ENCODE measurements at regions not wholly inside any gene's neighbourhood (a gene's known extent, or its start where the extent isn't known, plus 50 kb on each side); places are given as distances from the start of the nearest gene placed in this dataset.
"Not testable (repeated sequence)": the region's sequence is repeated elsewhere in the genome, so short reads cannot be mapped to it uniquely, and the experiment has no call there.

DNA sequence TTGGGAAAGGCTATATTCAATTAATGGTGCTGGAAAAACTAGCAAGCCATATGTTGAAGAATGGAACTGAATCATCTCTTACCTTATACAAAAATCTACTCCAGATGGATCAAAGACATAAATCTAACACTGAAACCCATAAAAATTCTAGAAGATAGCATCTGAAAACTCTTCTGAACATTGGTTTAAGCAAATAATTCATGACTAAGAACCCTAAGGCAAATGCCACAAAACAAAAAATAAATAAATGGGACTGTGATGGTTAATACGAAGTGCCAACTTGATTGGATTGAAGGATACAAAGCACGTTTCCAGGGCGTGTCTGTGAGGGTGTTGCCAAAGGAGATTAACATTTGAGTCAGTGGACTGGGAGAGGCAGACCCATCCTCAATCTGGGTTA is 1130.0 kb downstream of the DNAJB9 start:
- H3K27ac ChIP-seq (ENCODE audit: insufficient read depth, low read length): no peak overlapping the region
- H3K27me3 ChIP-seq (ENCODE audit: control insufficient read depth, insufficient read depth, low read length): no peaks in the 10 kb centered on the region
- no peaks in the 10 kb centered on the region for H3K9me3 ChIP-seq (ENCODE audit: control insufficient read depth, insufficient read depth, low read depth, low read length)
- no peak overlapping the region for H2AFZ ChIP-seq (ENCODE audit: low read length)
- H3K4me2 ChIP-seq (ENCODE audit: extremely low read depth, insufficient read depth, low read length): no peak overlapping the region
- H3K36me3 ChIP-seq (ENCODE audit: control insufficient read depth, insufficient read depth, low read length): no peaks in the 10 kb centered on the region
- DNase-seq (ENCODE audit: low read depth in 2 of 2): no peak
- no peak overlapping the region for H3K9ac ChIP-seq (ENCODE audit: insufficient read depth, low read length)
- H3K4me1 ChIP-seq (ENCODE audit: control insufficient read depth, extremely low read depth, insufficient read depth, low read length): no peaks in the 10 kb centered on the region
- no peak for TF ChIP-seq EZH2 (IDR thresholded peaks at IDR 0.05; ENCODE audit: low read length, missing control alignments)
- TF ChIP-seq, protein P1, sequence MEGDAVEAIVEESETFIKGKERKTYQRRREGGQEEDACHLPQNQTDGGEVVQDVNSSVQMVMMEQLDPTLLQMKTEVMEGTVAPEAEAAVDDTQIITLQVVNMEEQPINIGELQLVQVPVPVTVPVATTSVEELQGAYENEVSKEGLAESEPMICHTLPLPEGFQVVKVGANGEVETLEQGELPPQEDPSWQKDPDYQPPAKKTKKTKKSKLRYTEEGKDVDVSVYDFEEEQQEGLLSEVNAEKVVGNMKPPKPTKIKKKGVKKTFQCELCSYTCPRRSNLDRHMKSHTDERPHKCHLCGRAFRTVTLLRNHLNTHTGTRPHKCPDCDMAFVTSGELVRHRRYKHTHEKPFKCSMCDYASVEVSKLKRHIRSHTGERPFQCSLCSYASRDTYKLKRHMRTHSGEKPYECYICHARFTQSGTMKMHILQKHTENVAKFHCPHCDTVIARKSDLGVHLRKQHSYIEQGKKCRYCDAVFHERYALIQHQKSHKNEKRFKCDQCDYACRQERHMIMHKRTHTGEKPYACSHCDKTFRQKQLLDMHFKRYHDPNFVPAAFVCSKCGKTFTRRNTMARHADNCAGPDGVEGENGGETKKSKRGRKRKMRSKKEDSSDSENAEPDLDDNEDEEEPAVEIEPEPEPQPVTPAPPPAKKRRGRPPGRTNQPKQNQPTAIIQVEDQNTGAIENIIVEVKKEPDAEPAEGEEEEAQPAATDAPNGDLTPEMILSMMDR (conservative IDR thresholded peaks at IDR 0.05 in 1 of 2, IDR thresholded peaks at IDR 0.05 in 1 of 2; ENCODE audit: low read depth in 1 of 2, low read length in 2 of 2): no peak
- H3K79me2 ChIP-seq (ENCODE audit: control insufficient read depth, insufficient read depth, low read length): no peaks in the 10 kb centered on the region
- no peak overlapping the region for H3K4me3 ChIP-seq (replicated peaks in 1 of 4; ENCODE audit: control extremely low read depth in 1 of 4, insufficient read depth in 1 of 4, low read depth in 3 of 4, low read length in 4 of 4)
- H4K20me1 ChIP-seq (ENCODE audit: control insufficient read depth, extremely low read depth, insufficient read depth, low read length): no peaks in the 10 kb centered on the region

DNA sequence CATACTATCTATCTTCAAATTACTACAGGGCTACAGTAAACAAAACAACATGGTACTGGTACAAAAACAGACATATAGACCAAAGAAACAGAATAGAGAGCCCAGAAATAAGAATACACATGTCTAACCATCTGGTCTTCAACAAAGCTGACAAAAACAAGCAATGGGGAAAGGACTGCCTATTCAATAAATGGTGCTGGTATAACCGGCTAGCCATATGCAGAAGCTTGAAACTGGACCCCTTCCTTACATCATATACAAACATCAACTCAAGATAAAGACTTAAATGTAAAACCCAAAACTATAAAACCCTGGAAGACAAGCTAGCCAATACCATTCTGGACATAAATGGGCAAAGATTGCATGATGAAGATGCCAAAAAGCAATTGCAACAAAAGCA is 1143.7 kb downstream of the DNAJB9 start:
- Histone ChIP-seq H3K36me3 (ENCODE audit: control insufficient read depth, insufficient read depth, low read length) (no peaks in the 10 kb centered on the region), H3K27ac (ENCODE audit: insufficient read depth, low read length) (no peak overlapping the region), H3K27me3 (ENCODE audit: control insufficient read depth, insufficient read depth, low read length) (no peaks in the 10 kb centered on the region), H3K4me2 (ENCODE audit: extremely low read depth, insufficient read depth, low read length) (no peak overlapping the region), H3K4me3 (replicated peaks in 1 of 4; ENCODE audit: control extremely low read depth in 1 of 4, insufficient read depth in 1 of 4, low read depth in 3 of 4, low read length in 4 of 4) (no peak overlapping the region), H3K79me2 (ENCODE audit: control insufficient read depth, insufficient read depth, low read length) (no peaks in the 10 kb centered on the region), H3K9ac (ENCODE audit: insufficient read depth, low read length) (no peak overlapping the region), H4K20me1 (ENCODE audit: control insufficient read depth, extremely low read depth, insufficient read depth, low read length) (no peaks in the 10 kb centered on the region), H2AFZ (ENCODE audit: low read length) (no peak overlapping the region), H3K9me3 (ENCODE audit: control insufficient read depth, insufficient read depth, low read depth, low read length) (no peaks in the 10 kb centered on the region), H3K4me1 (ENCODE audit: control insufficient read depth, extremely low read depth, insufficient read depth, low read length) (no peaks in the 10 kb centered on the region)
- no peak for DNase-seq (ENCODE audit: low read depth in 2 of 2)
- TF ChIP-seq, protein P1 (conservative IDR thresholded peaks at IDR 0.05 in 1 of 2, IDR thresholded peaks at IDR 0.05 in 1 of 2; ENCODE audit: low read depth in 1 of 2, low read length in 2 of 2): no peak
- TF ChIP-seq EZH2 (IDR thresholded peaks at IDR 0.05; ENCODE audit: low read length, missing control alignments): no peak

DNA sequence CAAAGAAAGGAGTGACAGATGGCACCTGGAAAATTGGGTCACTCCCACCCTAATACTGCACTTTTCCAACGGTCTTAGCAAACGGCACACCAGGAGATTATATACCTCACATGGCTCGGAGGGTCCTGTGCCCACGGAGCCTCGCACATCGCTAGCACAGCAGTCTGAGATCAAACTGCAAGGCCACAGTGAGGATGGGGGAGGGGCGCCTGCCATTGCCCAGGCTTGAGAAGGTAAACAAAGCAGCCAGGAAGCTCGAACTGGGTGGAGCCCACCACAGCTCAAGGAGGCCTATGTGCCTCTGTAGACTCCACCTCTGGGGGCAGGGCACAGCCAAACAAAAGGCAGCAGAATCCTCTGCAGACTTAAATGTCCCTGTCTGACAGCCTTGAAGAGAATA is 1149.7 kb downstream of the DNAJB9 start:
- not testable (repeated sequence) for DNase-seq (ENCODE audit: low read depth in 2 of 2); H4K20me1 ChIP-seq (ENCODE audit: control insufficient read depth, extremely low read depth, insufficient read depth, low read length); H3K4me1 ChIP-seq (ENCODE audit: control insufficient read depth, extremely low read depth, insufficient read depth, low read length); H2AFZ ChIP-seq (ENCODE audit: low read length); H3K36me3 ChIP-seq (ENCODE audit: control insufficient read depth, insufficient read depth, low read length); H3K27ac ChIP-seq (ENCODE audit: insufficient read depth, low read length); H3K79me2 ChIP-seq (ENCODE audit: control insufficient read depth, insufficient read depth, low read length); H3K27me3 ChIP-seq (ENCODE audit: control insufficient read depth, insufficient read depth, low read length); H3K4me3 ChIP-seq (replicated peaks in 1 of 4; ENCODE audit: control extremely low read depth in 1 of 4, insufficient read depth in 1 of 4, low read depth in 3 of 4, low read length in 4 of 4); H3K9me3 ChIP-seq (ENCODE audit: control insufficient read depth, insufficient read depth, low read depth, low read length); H3K9ac ChIP-seq (ENCODE audit: insufficient read depth, low read length); H3K4me2 ChIP-seq (ENCODE audit: extremely low read depth, insufficient read depth, low read length)

DNA sequence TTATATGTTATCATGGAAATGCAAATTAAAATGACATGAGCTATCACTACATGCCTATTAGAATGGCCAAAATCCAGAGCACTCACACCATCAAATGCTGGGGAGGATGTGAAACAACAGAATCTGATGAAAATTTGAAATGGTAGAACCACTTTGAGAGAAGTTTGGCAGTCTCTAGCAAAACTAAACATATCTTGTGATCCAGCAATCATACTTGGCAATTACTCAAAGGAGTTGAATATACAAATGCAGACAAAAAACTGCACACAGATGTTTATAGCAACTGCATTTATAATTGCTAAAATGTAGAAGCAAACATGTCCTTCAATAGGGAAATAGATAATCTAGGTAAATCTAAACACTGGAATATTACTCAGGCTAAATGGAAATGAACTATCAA is 1164.9 kb downstream of the DNAJB9 start:
- no peaks in the 10 kb centered on the region for H4K20me1 ChIP-seq (ENCODE audit: control insufficient read depth, extremely low read depth, insufficient read depth, low read length)
- no peaks in the 10 kb centered on the region for H3K36me3 ChIP-seq (ENCODE audit: control insufficient read depth, insufficient read depth, low read length)
- no peaks in the 10 kb centered on the region for H3K79me2 ChIP-seq (ENCODE audit: control insufficient read depth, insufficient read depth, low read length)
- no peaks in the 10 kb centered on the region for H3K27me3 ChIP-seq (ENCODE audit: control insufficient read depth, insufficient read depth, low read length)
- no peak overlapping the region for H2AFZ ChIP-seq (ENCODE audit: low read length)
- no peaks in the 10 kb centered on the region for H3K9me3 ChIP-seq (ENCODE audit: control insufficient read depth, insufficient read depth, low read depth, low read length)
- no peak overlapping the region for H3K4me3 ChIP-seq (replicated peaks in 1 of 4; ENCODE audit: control extremely low read depth in 1 of 4, insufficient read depth in 1 of 4, low read depth in 3 of 4, low read length in 4 of 4)
- no peak overlapping the region for H3K9ac ChIP-seq (ENCODE audit: insufficient read depth, low read length)
- no peak for DNase-seq (ENCODE audit: low read depth in 2 of 2)
- TF ChIP-seq, protein P1 (conservative IDR thresholded peaks at IDR 0.05 in 1 of 2, IDR thresholded peaks at IDR 0.05 in 1 of 2; ENCODE audit: low read depth in 1 of 2, low read length in 2 of 2): no peak
- no peak for TF ChIP-seq EZH2 (IDR thresholded peaks at IDR 0.05; ENCODE audit: low read length, missing control alignments)
- H3K4me1 ChIP-seq (ENCODE audit: control insufficient read depth, extremely low read depth, insufficient read depth, low read length): no peaks in the 10 kb centered on the region
- H3K4me2 ChIP-seq (ENCODE audit: extremely low read depth, insufficient read depth, low read length): no peak overlapping the region
- H3K27ac ChIP-seq (ENCODE audit: insufficient read depth, low read length): no peak overlapping the region

Data from fibroblast of lung (primary cell).